Upper lobe of left lung (tissue), 4 donors: ENCODE measurements at regions not wholly inside any gene's neighbourhood (a gene's known extent, or its start where the extent isn't known, plus 50 kb on each side); places are given as distances from the start of the nearest gene placed in this dataset.

Source experiments
- POLR2A ChIP-seq, 4 donors: fragments of 450-650 bp; IDR thresholded peaks; one replicate each; pipeline ENCODE4 v1.5.1; 2016 to 2017; ENCODE audit warnings: antibody characterized with exemption in 4 of 4, mild to moderate bottlenecking in 2 of 4
- POLR2AphosphoS5 ChIP-seq, 2 donors: sonication (generic); formaldehyde crosslinking; IDR thresholded peaks; one replicate each; pipeline ENCODE4 v1.5.1; 2017; ENCODE audit warnings: antibody characterized with exemption in 2 of 2
- TF ChIP-seq, protein P1 (sequence below), 6 experiments: fragments of 450-650 bp in 4 of 6; fragments of 200-600 bp in 2 of 6; sonication (generic) in 2 of 6; IDR thresholded peaks; one replicate each; pipeline ENCODE4 v1.5.1; 2016 to 2019; ENCODE audit warnings: antibody characterized with exemption in 6 of 6

DNA sequence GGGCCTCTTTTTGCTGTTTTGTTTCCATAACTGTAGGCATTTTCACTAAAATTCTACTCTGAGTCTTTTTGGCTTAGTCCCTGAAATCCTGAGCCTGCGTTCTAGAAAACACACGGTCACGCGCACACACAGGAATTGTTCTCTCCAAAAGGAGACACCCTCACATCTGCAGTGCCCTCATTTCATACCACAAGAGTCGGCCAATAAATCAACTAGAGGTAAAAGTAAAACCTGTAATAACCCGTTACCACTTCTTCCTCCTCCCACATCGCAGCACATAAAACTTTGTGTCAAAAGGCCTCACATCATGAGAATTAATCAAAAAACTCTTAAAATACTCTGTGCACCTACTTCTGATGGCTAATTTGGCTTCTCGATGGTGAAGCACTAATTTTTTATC lies 133.3 kb upstream of the MGMT start:
- TF ChIP-seq, protein P1, sequence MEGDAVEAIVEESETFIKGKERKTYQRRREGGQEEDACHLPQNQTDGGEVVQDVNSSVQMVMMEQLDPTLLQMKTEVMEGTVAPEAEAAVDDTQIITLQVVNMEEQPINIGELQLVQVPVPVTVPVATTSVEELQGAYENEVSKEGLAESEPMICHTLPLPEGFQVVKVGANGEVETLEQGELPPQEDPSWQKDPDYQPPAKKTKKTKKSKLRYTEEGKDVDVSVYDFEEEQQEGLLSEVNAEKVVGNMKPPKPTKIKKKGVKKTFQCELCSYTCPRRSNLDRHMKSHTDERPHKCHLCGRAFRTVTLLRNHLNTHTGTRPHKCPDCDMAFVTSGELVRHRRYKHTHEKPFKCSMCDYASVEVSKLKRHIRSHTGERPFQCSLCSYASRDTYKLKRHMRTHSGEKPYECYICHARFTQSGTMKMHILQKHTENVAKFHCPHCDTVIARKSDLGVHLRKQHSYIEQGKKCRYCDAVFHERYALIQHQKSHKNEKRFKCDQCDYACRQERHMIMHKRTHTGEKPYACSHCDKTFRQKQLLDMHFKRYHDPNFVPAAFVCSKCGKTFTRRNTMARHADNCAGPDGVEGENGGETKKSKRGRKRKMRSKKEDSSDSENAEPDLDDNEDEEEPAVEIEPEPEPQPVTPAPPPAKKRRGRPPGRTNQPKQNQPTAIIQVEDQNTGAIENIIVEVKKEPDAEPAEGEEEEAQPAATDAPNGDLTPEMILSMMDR (IDR thresholded peaks at IDR 0.05), result no peak
- no peak for TF ChIP-seq POLR2A (IDR thresholded peaks at IDR 0.05)
- TF ChIP-seq POLR2AphosphoS5 (IDR thresholded peaks at IDR 0.05), result no peak
